ENCODE measurements at regions not wholly inside any gene's neighbourhood (a gene's known extent, or its start where the extent isn't known, plus 50 kb on each side); places are given as distances from the start of the nearest gene placed in this dataset.
"Not testable (repeated sequence)": the region's sequence is repeated elsewhere in the genome, so short reads cannot be mapped to it uniquely, and the experiment has no call there.

DNA sequence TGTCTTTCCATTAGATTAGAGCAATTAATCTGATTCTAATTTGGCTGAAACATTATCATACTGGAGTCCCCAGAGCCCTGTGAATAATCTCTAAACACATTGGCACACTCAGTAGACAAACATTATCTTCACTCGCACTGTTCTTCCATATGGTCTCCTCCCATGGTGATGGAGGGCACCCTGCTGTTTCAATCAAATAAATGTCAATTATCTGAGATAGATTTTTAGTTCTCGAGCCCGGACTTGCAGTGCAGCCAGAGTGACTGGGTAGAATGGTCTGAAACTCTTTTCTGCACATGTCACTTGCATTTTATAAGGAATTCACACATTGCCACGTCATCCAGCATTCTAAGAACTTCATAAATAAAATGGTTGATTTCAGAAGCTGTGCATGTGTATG lies 90.6 kb upstream of the MAP3K7 start:
- DNase-seq (ENCODE audit: low read depth), result no peak

DNA sequence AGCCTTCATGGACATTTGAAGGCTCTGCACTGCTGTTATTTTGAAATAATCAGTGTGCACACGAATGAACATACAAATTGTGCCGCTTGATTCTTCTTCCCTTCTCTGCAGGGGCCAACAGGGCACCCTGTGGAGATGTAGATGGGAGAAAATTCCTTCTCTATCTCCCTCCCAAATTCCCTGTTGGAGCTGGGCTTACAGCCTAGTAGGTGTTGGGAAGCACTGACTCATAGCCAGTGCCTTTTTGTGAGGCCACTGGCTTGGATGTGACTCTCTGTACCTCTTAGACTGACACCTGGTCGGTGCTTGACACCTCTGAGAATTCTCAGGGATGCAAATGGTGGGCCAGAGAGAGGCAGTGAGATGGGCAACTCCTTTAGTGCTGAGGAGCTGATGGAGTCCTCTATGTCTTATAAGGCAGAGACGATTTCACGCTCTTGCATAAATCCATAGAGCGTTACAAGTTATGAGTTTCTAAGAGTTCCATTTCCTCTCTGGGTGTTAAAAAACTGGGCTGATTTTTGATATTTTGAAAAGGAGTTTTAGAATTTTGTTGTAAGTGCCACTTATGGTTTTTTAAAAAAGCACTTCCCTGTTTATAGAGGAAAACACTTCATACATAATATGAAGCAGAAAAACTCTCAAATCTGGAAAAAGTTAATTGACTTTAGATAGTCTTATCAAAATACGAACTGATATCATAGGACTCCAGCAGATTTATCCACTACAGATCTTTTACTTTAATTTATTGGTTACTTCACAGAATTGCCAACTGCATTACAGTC lies 89.8 kb upstream of the MAP3K7 start:
- no peak for DNase-seq (ENCODE audit: low read depth)

DNA sequence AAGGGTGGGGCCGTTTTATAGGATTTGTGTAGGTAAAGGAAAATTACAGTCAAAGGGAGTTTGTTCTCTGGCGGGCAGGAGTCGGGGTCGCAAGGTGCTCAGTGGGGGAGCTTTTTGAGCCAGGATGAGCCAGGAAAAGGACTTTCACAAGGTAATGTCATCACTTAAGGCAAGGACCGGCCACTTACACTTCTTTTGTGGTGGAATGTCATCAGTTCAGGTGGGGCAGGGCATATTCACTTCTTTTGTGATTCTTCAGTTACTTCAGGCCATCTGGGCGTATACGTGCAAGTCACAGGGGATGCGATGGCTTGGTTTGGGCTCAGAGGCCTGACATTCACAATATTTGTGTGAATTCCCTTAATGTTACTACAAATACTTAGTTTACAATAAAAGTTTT lies 88.2 kb upstream of the MAP3K7 start:
- DNase-seq (ENCODE audit: low read depth), result not testable (repeated sequence)

DNA sequence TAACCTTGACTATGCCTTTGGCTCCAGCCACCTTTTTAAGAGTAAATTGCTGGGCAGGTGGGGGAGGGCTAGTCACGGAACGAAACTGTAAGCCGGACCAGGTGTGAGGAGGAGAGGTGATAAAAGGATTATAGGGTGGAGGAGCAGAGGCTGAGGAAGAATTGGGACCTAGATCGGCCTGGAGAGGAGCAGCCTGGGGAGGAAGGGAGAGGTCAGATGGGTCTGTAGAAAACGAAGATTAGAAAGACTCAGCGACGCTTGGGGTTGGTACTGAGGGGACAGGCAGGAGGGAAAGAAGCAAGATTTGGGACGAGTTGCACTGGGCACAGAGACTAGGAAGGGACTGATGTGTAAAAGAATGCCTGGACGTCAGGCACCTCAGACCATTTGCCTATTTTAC lies 87.2 kb upstream of the MAP3K7 start:
- DNase-seq (ENCODE audit: low read depth), result not testable (repeated sequence)

DNA sequence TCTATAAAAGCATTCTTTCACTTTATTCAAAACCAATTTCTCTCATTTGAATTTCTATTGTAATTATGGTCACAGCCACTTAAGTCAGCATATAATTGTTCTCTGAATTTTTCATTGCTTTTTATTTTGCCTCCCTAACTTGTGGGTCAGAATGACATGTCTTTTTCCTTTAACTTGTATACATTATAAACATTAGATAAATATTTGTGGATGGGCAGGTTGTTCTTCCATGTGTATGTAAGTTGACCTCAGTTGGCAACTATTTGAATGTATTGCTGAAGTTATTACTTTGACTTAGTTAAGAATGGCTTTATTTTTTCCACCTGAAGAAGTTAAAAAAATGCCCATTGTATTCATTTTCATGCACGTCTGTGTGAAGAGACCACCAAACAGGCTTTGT lies 83.0 kb upstream of the MAP3K7 start:
- no peak for DNase-seq (ENCODE audit: low read depth)

DNA sequence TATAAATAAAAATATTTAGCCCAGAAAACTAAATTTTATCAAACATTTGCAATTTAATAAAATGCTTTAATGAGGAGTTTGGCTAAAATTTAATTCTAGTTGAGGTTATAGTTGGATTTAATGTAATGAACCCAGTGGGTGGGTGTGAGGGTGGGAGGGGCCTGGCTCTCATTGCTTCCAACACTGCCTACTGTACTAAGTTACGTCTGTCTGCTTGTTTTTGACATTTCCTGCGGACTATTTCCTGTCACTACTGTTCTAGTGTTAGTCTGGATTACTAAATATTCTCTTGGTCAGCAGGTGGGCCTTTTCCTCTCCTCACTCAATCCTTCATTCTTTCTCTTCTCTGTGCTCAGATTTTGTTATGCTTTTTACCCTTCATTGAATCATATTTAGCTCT lies 82.5 kb upstream of the MAP3K7 start:
- no peak for DNase-seq (ENCODE audit: low read depth)

DNA sequence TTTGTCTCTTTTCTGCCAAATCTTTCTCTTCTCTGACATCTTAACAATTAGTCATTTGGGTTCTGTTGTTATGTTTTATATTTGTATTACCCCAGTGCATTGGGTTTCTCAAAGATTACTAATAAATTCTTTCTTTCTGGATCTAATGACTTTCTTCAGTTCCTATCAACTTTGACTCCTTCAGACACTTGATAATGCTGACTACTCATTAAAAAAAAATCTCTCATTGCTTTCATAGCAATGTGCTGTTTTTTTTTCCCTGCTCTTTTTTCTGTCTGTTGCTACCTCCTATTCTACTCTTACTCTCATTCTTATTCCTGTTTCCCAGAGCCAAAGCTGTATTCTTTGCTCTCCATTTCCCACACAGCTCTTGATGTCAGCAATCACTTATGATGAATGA lies 81.3 kb upstream of the MAP3K7 start:
- DNase-seq (ENCODE audit: low read depth), result no peak

DNA sequence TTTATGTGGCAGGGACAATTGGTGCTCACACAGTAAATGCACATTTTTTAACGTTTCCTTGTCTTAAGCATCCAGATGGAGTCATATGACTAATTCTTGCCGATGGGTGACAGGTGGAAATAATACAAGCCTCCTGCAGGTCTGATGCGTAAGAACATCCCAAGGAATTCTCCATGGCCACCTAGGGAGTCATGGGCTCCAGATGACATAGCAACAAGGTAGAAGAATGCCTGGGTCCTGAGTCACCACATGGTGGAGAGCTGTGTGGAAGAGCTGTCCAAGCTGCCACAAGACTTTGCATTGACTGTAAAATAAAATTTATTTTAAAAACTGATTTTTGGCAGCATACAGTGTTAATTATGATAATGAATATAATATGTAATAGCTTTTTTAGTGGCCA lies 77.0 kb upstream of the MAP3K7 start:
- DNase-seq (ENCODE audit: low read depth), result no peak

DNA sequence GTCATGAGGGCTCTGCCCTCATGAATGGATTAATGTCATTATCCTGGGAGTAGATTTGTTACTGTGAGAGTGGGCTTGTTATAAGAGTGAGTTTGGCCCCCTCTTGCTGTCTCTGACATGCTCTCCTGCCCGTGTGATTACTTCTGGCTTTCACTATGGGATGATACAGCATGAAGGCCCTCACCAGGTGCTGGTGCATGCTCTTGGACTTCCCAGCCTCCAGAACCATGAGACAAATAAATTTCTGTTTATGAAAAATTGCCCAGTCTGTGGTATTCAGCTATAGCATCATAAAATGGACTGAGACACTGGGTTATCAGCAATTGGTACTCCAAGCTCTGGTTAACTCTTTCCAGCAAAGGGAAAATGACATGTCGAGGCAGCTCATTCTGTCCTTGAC lies 76.2 kb upstream of the MAP3K7 start:
- no peak for DNase-seq (ENCODE audit: low read depth)

DNA sequence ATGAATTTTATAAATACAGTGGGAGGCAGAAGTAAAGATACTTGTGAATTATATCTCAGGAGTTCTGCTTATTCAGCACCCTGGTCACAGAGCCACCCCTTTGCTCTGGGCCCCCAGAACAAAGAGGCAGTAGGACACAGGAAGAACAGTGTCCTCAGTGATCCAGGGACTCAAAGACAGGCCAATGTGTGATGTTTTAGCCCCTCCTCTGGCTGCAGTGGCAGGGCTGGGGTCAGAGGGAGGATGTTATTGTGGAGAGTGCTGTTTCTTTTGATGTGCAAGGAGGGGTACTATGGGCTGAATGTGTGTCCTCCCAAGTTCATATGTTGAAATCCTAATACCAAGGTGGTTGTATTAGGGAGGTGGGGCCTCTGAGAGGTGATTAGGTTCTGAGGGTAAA lies 74.1 kb upstream of the MAP3K7 start:
- no peak for DNase-seq (ENCODE audit: low read depth)

DNA sequence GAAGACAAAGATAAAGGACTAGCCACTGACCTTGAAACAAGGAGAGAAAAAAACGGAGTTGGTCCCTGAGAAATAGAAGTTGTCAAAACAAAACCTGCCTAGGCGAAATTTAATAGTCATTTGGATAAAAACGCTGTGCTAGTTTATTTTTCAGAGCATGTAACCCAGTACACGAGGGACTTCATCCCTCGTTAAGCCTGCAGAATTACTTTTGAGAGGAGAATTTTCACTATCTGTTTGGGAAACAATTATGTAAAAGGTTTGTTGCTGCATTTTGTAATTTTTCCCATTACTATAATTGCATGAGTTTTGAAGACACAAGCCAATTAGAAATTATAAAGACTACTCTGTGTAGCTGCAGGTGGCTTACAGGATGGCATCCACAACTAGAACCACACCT lies 71.6 kb upstream of the MAP3K7 start:
- no peak for DNase-seq (ENCODE audit: low read depth)

DNA sequence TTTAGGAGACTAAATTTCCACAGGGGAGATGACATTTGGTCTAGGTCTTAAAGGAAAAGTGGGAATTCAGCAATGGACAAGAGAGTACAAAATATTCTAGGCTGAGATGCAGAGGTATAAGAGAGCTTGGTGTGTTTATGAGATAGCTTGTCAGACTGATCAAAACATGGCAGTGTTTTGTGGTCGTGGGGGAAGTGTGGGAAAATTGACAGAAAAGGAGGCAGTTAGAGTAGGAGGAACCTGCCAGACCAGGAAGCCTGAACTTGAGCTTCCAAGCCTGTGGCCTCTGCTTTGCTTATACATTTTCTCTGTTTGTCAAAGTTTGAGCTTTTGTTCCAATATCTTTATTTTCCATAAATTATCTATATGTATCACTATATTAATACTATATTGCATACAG lies 69.5 kb upstream of the MAP3K7 start:
- no peak for DNase-seq (ENCODE audit: low read depth)

DNA sequence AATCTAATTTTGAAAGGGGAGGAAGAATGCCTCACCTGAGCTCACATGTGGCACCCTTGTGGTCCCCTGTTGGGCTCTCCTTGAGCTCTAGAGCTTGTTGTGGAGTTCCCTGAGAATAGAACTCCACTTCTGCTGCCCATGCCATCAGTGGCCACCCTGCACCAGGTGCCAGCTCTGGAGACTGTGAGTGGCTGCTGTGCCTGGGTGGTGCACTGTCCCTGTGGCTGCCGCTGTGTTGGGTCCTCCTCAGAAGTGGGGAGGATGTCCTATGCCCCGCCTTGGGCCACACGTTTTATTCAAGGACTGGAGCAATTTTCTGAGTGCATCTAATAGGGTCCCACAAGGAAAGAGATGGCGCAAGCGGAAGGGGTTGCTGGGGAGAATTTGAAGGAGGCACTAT lies 67.9 kb upstream of the MAP3K7 start:
- DNase-seq (ENCODE audit: low read depth), result no peak

DNA sequence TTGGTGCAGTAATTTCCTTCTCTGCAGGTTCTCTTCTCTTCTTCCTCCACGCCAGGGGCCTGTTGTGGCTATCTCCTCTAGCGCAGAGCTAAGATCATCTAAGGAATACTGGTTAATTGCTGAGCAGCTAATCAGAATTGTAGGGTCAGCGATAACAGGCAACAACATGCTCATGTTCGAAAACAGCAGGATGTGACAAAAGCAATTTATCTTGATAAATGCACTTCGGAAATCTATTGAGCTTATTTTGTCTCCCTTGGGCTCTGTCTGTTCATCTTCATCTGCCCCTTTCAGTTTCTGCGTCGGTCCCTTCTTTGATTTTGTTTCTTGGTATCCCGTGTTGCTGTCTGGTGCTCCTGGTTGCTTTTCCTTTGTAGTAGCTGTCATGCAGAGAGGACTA lies 67.3 kb upstream of the MAP3K7 start:
- no peak for DNase-seq (ENCODE audit: low read depth)

DNA sequence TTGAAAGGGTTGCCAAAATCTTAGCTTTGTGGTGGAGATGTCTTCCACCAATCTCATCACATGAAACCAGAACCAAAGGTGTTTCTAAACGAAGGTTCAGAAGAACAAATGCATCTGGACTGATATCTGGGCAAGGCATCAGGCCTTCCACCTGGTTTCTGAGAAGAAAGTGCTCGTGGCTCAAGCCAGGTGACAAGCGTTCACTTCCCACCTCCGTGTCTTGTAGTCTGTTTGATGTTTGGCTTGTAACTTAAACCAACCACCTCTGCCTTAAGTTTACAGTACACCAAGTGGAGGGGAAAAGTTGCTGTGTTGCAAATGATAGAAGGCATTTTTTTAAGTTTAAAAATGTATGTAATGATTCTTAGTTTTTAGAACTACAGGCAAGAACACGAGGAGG lies 66.9 kb upstream of the MAP3K7 start:
- DNase-seq (ENCODE audit: low read depth), result no peak

DNA sequence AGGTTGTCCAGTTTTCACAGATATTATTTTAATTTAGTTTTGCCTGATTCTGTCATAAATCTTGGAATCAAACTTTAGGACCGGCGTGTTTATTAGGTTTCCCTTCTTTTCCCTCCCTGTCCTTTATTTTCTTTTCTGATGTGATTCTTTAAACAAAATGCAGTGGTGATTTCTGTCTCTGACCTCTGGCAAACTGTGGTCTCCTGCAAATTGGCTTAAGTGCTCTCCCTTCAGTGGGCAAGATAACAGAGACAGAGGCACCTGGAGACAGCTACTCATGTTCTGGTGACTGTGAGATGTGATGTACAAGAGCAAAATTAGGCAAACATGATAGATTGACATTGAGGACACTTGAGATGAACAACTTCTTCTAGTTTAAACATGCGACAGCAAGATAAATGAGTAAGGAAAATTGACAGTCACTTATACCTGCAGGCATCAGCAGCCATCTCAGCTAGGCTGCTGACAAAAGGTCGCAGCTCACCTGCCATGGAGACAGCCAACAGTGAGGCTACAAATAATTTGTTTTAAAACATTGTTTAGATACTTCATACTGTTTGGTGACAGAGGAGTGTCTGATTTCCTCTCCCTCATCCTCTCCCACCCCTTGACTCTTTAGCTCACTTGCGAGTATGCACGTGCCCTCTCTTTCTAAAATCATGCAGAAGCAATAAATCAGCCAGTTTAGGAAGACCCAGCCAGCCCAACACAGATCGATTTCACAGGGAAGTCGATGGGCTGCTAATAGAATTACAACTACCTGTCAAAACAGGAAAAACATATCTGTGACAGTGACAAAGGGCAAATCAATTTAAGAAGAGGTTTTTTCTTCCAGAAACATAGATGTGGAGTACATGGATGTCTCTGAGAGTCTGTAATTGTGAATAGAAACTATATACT lies 63.4 kb upstream of the MAP3K7 start:
- no peak for DNase-seq (ENCODE audit: low read depth)

DNA sequence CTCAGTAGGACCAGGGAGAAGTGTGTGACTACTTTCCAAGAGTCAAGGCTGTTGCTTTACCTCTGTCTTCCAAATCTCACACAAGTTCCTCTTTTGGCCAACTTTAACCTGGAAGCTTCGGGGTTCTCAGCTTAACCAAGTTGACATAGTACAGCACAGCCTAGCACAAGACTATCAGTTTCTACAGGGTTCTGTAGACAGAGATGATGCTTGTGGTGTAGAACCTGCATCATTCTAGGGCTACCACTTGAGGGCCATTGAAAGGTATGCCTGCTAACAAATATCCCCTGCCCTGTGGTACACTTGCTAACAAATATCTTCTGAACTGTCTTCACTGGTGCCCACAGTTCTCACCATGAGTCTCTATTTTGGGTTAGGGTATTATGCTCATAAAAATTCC lies 62.0 kb upstream of the MAP3K7 start:
- DNase-seq (ENCODE audit: low read depth), result no peak

DNA sequence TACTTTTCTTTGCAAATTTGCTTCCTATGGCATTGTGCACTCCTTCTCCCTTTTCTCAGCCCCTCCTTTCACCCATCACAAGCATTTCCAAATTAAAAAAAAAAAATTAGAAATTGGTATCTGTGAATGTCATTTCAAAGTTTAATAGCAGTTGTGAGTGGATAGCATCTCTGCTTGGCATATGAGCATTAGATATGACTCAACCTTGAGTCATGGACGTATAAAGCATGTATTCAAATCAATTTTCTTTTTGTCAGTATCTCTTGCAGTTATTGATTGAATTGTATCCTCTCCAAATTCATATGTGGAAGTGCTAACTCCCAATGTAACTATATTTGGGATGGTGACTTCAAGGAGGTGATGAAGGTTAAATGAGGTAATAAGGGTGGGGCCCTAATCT lies 60.1 kb upstream of the MAP3K7 start:
- no peak for DNase-seq (ENCODE audit: low read depth)

DNA sequence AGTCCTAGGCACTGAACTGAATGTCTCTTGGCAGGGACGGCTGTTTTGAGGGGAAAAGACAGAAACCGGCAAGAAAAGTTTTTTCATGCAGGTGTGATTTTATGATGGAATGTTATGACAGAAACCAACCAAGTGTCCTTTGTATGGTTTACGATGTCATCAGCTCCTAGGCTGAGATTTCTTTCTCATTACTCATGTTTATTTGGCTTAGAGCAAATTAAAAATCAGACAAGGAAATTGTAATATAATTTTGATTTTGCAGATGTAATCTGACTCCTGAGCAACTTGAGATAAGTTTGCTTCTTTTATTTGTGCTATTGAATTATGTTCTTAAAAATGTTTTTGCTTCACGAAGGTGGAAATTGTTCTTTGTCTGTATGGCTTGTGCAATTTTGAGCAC lies 58.8 kb upstream of the MAP3K7 start:
- no peak for DNase-seq (ENCODE audit: low read depth)

DNA sequence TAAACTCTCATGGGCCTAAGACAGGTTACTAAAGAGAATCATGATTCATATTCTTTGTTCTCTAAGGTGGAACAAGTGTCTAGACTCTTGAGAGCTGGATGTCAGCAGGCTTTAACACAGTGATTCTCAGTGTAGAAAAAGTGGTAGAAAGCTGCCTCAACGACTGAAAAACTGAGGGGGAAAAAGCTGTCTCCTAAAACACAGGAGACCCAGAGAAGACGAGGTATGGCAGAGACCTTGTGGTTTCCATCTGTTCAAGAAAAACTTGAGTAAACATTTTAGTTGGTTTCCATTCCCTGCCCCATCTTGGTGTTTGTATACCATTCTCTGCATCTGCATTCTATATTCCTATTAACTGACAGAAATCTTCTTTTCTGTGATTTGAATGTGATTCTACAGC lies 57.6 kb upstream of the MAP3K7 start:
- no peak for DNase-seq (ENCODE audit: low read depth)

DNA sequence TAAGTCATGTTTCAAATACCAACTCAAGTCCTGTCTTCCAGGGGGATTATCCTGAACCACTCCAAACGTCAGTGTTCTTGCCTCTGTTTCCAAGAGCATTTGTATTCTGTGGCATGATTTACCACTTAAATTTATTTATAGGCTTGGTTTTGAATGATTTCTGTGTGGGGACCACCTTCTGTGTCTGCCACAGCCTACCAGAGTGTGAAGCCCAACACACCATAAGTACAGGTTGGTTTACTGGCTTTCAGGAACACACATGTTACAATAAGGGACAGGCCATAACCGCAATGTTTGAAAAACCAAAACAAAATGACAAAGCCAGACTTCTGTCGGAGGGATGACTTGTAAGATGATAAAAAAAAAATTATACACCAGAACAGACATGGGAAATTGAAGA lies 56.5 kb upstream of the MAP3K7 start:
- no peak for DNase-seq (ENCODE audit: low read depth)

DNA sequence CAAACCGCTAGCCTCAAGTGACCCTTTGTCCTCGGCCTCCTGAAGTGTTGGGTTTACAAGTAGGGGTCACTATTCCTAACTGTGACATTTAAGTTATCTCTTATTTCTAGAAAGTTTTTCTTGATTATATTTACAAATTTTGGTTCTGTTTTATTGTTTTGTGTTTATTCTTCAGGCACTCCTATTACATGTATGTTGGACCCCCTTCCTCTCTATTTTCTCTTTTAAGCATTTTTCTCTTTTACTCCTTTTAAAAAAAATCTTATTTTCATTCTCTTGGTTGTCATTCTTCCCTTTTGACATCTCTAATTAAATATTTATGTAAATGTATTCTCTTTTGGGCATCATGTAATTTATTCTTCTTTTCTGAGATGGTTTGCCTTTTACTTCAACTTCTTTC lies 50.4 kb upstream of the MAP3K7 start:
- DNase-seq (ENCODE audit: low read depth), result no peak

Data from RPMI7951 (cell line).